H1 (cell line): ENCODE measurements at regions not wholly inside any gene's neighbourhood (a gene's known extent, or its start where the extent isn't known, plus 50 kb on each side); places are given as distances from the start of the nearest gene placed in this dataset.
"Not testable (repeated sequence)": the region's sequence is repeated elsewhere in the genome, so short reads cannot be mapped to it uniquely, and the experiment has no call there.

Experiments
- CTCF ChIA-PET: fragments of 300-600 bp; sonication (Branson Sonifier 250); formaldehyde crosslinking; loops from one replicate; lab custom pipeline; 2021; ENCODE audit not compliant: partially characterized antibody; lab: Charles Lee
- POLR2A ChIA-PET: fragments of 300-600 bp; sonication (Branson Sonifier 250); formaldehyde crosslinking; loops from one replicate; lab custom pipeline; 2021; ENCODE audit warnings: inconsistent platforms; ENCODE audit not compliant: partially characterized antibody; lab: Charles Lee
- DNase-seq, 2 experiments: peaks; one replicate each; pipeline versions ENCODE4 v3.0.0 to v3.0.0-alpha.2; 2010 to 2022; ENCODE audit warnings: low spot score in 2 of 2, low read depth in 1 of 2, mixed read lengths in 1 of 2
- FAIRE-seq: peaks from 2 replicates; lab custom pipeline; 2011; peaks lifted over from hg19 to GRCh38; lab: Jason Lieb, UNC
- H2AFZ ChIP-seq: 2 replicates; pipeline ENCODE4 v1.8.1; 2012; ENCODE audit warnings: low read length, inconsistent platforms
- H2AK5ac ChIP-seq: 2 replicates; pipeline ENCODE4 v1.6.1; 2013; ENCODE audit warnings: low read depth, low read length
- H2BK120ac ChIP-seq: replicated peaks from 2 replicates; pipeline ENCODE3; 2013; ENCODE audit warnings: low read depth, low read length, inconsistent platforms
- H2BK12ac ChIP-seq: 2 replicates; pipeline ENCODE4 v1.6.1; 2013; ENCODE audit warnings: low read depth, low read length
- H2BK15ac ChIP-seq: 2 replicates; pipeline ENCODE4 v1.6.1; 2013; ENCODE audit warnings: low read length
- H2BK20ac ChIP-seq: 2 replicates; pipeline ENCODE4 v1.6.1; 2013; ENCODE audit warnings: low read length
- H2BK5ac ChIP-seq: 2 replicates; pipeline ENCODE4 v1.6.1; 2013; ENCODE audit warnings: low read depth, low read length
- H3K14ac ChIP-seq: 2 replicates; pipeline ENCODE4 v1.6.1; 2013; ENCODE audit warnings: inconsistent platforms; ENCODE audit not compliant: insufficient read length
- H3K18ac ChIP-seq: 2 replicates; pipeline ENCODE4 v1.6.1; 2013; ENCODE audit warnings: low read length; ENCODE audit errors: extremely low read depth
- H3K23ac ChIP-seq: 2 replicates; pipeline ENCODE4 v1.6.1; 2013; ENCODE audit warnings: inconsistent platforms; ENCODE audit not compliant: insufficient read length
- H3K23me2 ChIP-seq: 2 replicates; pipeline ENCODE4 v1.6.1; 2013; ENCODE audit warnings: low read depth, low read length
- H3K27ac ChIP-seq: 2 replicates; pipeline ENCODE4 v1.6.1; 2011; ENCODE audit warnings: low read depth, low read length, inconsistent platforms
- H3K27me3 ChIP-seq, 4 experiments: replicated peaks in 1 of 4; 1 replicate in 1 of 4; 2 replicates in 3 of 4; pipeline versions ENCODE4 v1.6.1 to v1.8.1; 2011 to 2013; ENCODE audit warnings: low read length in 3 of 4, mild to moderate bottlenecking in 3 of 4, inconsistent platforms in 2 of 4, mixed read lengths in 2 of 4, moderate library complexity in 1 of 4; ENCODE audit not compliant: control insufficient read depth in 3 of 4, insufficient read depth in 3 of 4; ENCODE audit errors: extremely low read depth in 1 of 4
- H3K36me3 ChIP-seq, 4 experiments: 2 replicates each; pipeline versions ENCODE4 v1.6.1 to v1.8.1; 2011 to 2013; ENCODE audit warnings: mild to moderate bottlenecking in 4 of 4, low read length in 3 of 4, moderate library complexity in 2 of 4, control low read depth in 1 of 4, inconsistent platforms in 1 of 4; ENCODE audit not compliant: insufficient read depth in 4 of 4, control insufficient read depth in 2 of 4
- H3K4ac ChIP-seq: replicated peaks from 2 replicates; pipeline ENCODE3; 2013; ENCODE audit warnings: low read length, low read depth, mixed read lengths, inconsistent platforms; ENCODE audit not compliant: insufficient read length
- H3K4me1 ChIP-seq, 4 experiments: replicated peaks in 1 of 4; 1 replicate in 1 of 4; 2 replicates in 3 of 4; pipeline versions ENCODE4 v1.6.1 to v1.8.1; 2011 to 2013; ENCODE audit warnings: low read length in 3 of 4, inconsistent platforms in 2 of 4, mixed read lengths in 1 of 4; ENCODE audit not compliant: insufficient read depth in 4 of 4, control insufficient read depth in 3 of 4
- H3K4me2 ChIP-seq, 2 experiments: 2 replicates each; pipeline versions ENCODE4 v1.6.1 to v1.8.1; 2011 to 2013; ENCODE audit warnings: low read depth in 2 of 2, low read length in 2 of 2, control low read depth in 1 of 2, inconsistent platforms in 1 of 2, mild to moderate bottlenecking in 1 of 2; ENCODE audit not compliant: insufficient read depth in 1 of 2
- H3K4me3 ChIP-seq, 4 experiments: fragments of 200-600, 300-600 bp in 1 of 4; sonication (generic), shearing (Covaris generic), sonication (Bioruptor Twin) in 1 of 4; 2 replicates each; pipeline versions ENCODE4 v1.5.1 to v1.8.1; 2011 to 2016; ENCODE audit warnings: low read length in 4 of 4, low read depth in 3 of 4, control low read depth in 2 of 4, inconsistent platforms in 2 of 4, mild to moderate bottlenecking in 2 of 4, mixed read lengths in 1 of 4, moderate library complexity in 1 of 4; ENCODE audit not compliant: insufficient read depth in 2 of 4; ENCODE audit errors: extremely low read depth in 1 of 4
- H3K56ac ChIP-seq: replicated peaks from 2 replicates; pipeline ENCODE3; 2013; ENCODE audit warnings: low read depth, mild to moderate bottlenecking, mixed read lengths, low read length, inconsistent platforms; ENCODE audit not compliant: insufficient read length
- H3K79me1 ChIP-seq: 2 replicates; pipeline ENCODE4 v1.6.1; 2013; ENCODE audit warnings: low read depth, low read length, control low read depth
- H3K79me2 ChIP-seq, 2 experiments: 2 replicates each; pipeline versions ENCODE4 v1.6.1 to v1.8.1; 2012 to 2013; ENCODE audit warnings: low read length in 2 of 2, mild to moderate bottlenecking in 2 of 2, inconsistent platforms in 1 of 2; ENCODE audit not compliant: insufficient read depth in 2 of 2, control insufficient read depth in 1 of 2
- H3K9ac ChIP-seq, 4 experiments: replicated peaks in 1 of 4; 1 replicate in 1 of 4; 2 replicates in 3 of 4; pipeline versions ENCODE4 v1.6.1 to v1.8.1; 2011 to 2013; ENCODE audit warnings: low read depth in 3 of 4, low read length in 3 of 4, control low read depth in 2 of 4, mild to moderate bottlenecking in 2 of 4, moderate library complexity in 2 of 4, inconsistent platforms in 1 of 4; ENCODE audit errors: extremely low read depth in 1 of 4
- H3K9me3 ChIP-seq, 2 experiments: 2 replicates each; pipeline versions ENCODE4 v1.6.1 to v1.8.1; 2012 to 2013; ENCODE audit warnings: mild to moderate bottlenecking in 2 of 2, moderate library complexity in 2 of 2, control low read depth in 1 of 2, inconsistent platforms in 1 of 2, low read depth in 1 of 2, low read length in 1 of 2, mixed read lengths in 1 of 2; ENCODE audit not compliant: insufficient read depth in 2 of 2
- H4K20me1 ChIP-seq, 2 experiments: replicated peaks in 1 of 2; 2 replicates each; pipeline versions ENCODE3 to v1.8.1; 2011 to 2013; ENCODE audit warnings: inconsistent platforms in 2 of 2, low read length in 2 of 2, mild to moderate bottlenecking in 1 of 2; ENCODE audit not compliant: insufficient read depth in 2 of 2, control insufficient read depth in 1 of 2
- H4K5ac ChIP-seq: 2 replicates; pipeline ENCODE4 v1.6.1; 2013; ENCODE audit warnings: low read length, low read depth, mixed read lengths, inconsistent platforms; ENCODE audit not compliant: insufficient read length
- H4K8ac ChIP-seq: 2 replicates; pipeline ENCODE4 v1.8.0; 2013; ENCODE audit warnings: mild to moderate bottlenecking, moderate library complexity, low read length, inconsistent platforms; ENCODE audit not compliant: insufficient read depth; ENCODE audit errors: extremely low read depth
- H4K91ac ChIP-seq: replicated peaks from 2 replicates; pipeline ENCODE3; 2013; ENCODE audit warnings: low read length, mixed read lengths, inconsistent platforms; ENCODE audit not compliant: insufficient read length
- WGBS, 2 experiments: shearing (Covaris generic) in 1 of 2; methylation state at CpG; one replicate each; pipeline versions ENCODE4 v1.1.6 to v1.1.7; 2013 to 2015; ENCODE audit warnings: low lambda C conversion rate in 2 of 2, mixed read lengths in 2 of 2, inconsistent platforms in 1 of 2, low coverage in 1 of 2, missing lambda C conversion rate in 1 of 2; ENCODE audit not compliant: insufficient replicate concordance in 2 of 2, insufficient coverage in 1 of 2, insufficient read length in 1 of 2; ENCODE audit errors: extremely low coverage in 1 of 2, missing lambda C conversion rate in 1 of 2; 5-methylcytosine and 5-hydroxymethylcytosine counted together

GRCh38 chr1:146396242-146396641 is 167.4 kb upstream of the NOTCH2NLA start:
- H3K79me2 ChIP-seq, FAIRE-seq, H3K27ac ChIP-seq, H4K8ac ChIP-seq, H3K4me3 ChIP-seq, H3K14ac ChIP-seq, H4K5ac ChIP-seq, H3K9me3 ChIP-seq, H3K9ac ChIP-seq, H3K4ac ChIP-seq, H2BK20ac ChIP-seq, H3K36me3 ChIP-seq, DNase-seq, H2BK15ac ChIP-seq, H2BK120ac ChIP-seq, H2AK5ac ChIP-seq, H3K18ac ChIP-seq, H4K91ac ChIP-seq, H3K4me1 ChIP-seq, H3K79me1 ChIP-seq, H2BK12ac ChIP-seq, H3K23me2 ChIP-seq, H2BK5ac ChIP-seq, H3K56ac ChIP-seq, H3K27me3 ChIP-seq, CTCF ChIA-PET, POLR2A ChIA-PET, H3K23ac ChIP-seq, H3K4me2 ChIP-seq, H4K20me1 ChIP-seq, H2AFZ ChIP-seq: not testable (repeated sequence)
- 81% methylated on average over 5 of the region's 6 CpGs; no CpG with 5 or more reads in 1 of the 2 experiments for WGBS, 2 experiments

GRCh38 chr1:146393796-146394195 is 165.0 kb upstream of the NOTCH2NLA start:
- H2BK20ac ChIP-seq, H3K27me3 ChIP-seq, H3K79me1 ChIP-seq, H3K4ac ChIP-seq, H3K9ac ChIP-seq, H3K18ac ChIP-seq, H2AK5ac ChIP-seq, FAIRE-seq, H3K27ac ChIP-seq, H2BK120ac ChIP-seq, POLR2A ChIA-PET, H3K79me2 ChIP-seq, DNase-seq, H2BK5ac ChIP-seq, H3K4me3 ChIP-seq, H3K56ac ChIP-seq, H3K4me2 ChIP-seq, H4K8ac ChIP-seq, H2BK15ac ChIP-seq, H2AFZ ChIP-seq, CTCF ChIA-PET, H4K20me1 ChIP-seq, H3K36me3 ChIP-seq, H3K4me1 ChIP-seq, H3K23me2 ChIP-seq, H4K5ac ChIP-seq, H2BK12ac ChIP-seq, H3K23ac ChIP-seq, H3K9me3 ChIP-seq, H3K14ac ChIP-seq, H4K91ac ChIP-seq: not testable (repeated sequence)
- 92% methylated on average over 7 of the region's 23 CpGs; no CpG with 5 or more reads in 1 of the 2 experiments for WGBS, 2 experiments
